Endothelial cell of umbilical vein (primary cell): ENCODE measurements at regions not wholly inside any gene's neighbourhood (a gene's known extent, or its start where the extent isn't known, plus 50 kb on each side); places are given as distances from the start of the nearest gene placed in this dataset.

ENCODE experiments used
- BruUV-seq: library from RNA; stranded (reverse); fragments of 400-500 nt; replicated peaks from 2 replicates; lab custom pipeline; 2021; lab: Mats Ljungman, UMichigan
- CTCF ChIA-PET: fragments of 300-600, 350-600 bp; sonication (Branson Sonifier 250); formaldehyde crosslinking; loops from one replicate; lab custom pipeline; 2021; ENCODE audit warnings: antibody characterized with exemption, inconsistent platforms; lab: Charles Lee
- POLR2A ChIA-PET: fragments of 300-600, 350-600 bp; sonication (Branson Sonifier 250); formaldehyde crosslinking; loops from one replicate; lab custom pipeline; 2021; ENCODE audit warnings: antibody characterized with exemption, inconsistent platforms; lab: Charles Lee
- DNase-seq: peaks from one replicate; pipeline ENCODE4 v3.0.0-alpha.2; 2011; ENCODE audit warnings: low read depth, low spot score
- FAIRE-seq: peaks from 2 replicates; lab custom pipeline; 2011; peaks lifted over from hg19 to GRCh38; lab: Jason Lieb, UNC
- H2AFZ ChIP-seq: 2 replicates; pipeline ENCODE4 v1.6.0; 2012; ENCODE audit warnings: low read depth, low read length, control low read depth, inconsistent platforms
- H3K27ac ChIP-seq: 2 replicates; pipeline ENCODE4 v1.5.1; 2011; ENCODE audit warnings: low read depth, mild to moderate bottlenecking, control low read depth, low read length, moderate library complexity; ENCODE audit not compliant: insufficient read depth
- H3K27me3 ChIP-seq, 2 experiments: 2 replicates each; pipeline versions ENCODE4 v1.6.0 to v1.6.1; 2011; ENCODE audit warnings: low read length in 2 of 2, mixed read lengths in 1 of 2; ENCODE audit not compliant: control insufficient read depth in 2 of 2, insufficient read depth in 2 of 2
- H3K36me3 ChIP-seq, 2 experiments: 2 replicates in 1 of 2; 3 replicates in 1 of 2; pipeline ENCODE4 v1.5.1; 2011; ENCODE audit warnings: low read length in 2 of 2, mild to moderate bottlenecking in 1 of 2, moderate library complexity in 1 of 2; ENCODE audit not compliant: control insufficient read depth in 2 of 2, insufficient read depth in 2 of 2; ENCODE audit errors: extremely low read depth in 1 of 2
- H3K4me1 ChIP-seq: 3 replicates; pipeline ENCODE4 v1.5.1; 2011; ENCODE audit warnings: mild to moderate bottlenecking, low read length; ENCODE audit not compliant: control insufficient read depth, insufficient read depth; ENCODE audit errors: extremely low read depth
- H3K4me2 ChIP-seq: 2 replicates; pipeline ENCODE4 v1.6.1; 2011; ENCODE audit warnings: low read length, control low read depth, mixed read lengths; ENCODE audit not compliant: insufficient read depth
- H3K4me3 ChIP-seq, 3 experiments: fragments of 200-600 bp in 1 of 3; sonication (generic), shearing (Covaris generic) in 1 of 3; replicated peaks in 1 of 3; 2 replicates each; pipeline ENCODE4 v1.5.1; 2011 to 2016; ENCODE audit warnings: control low read depth in 3 of 3, low read length in 3 of 3, mild to moderate bottlenecking in 2 of 3, inconsistent platforms in 1 of 3, low read depth in 1 of 3, moderate library complexity in 1 of 3; ENCODE audit not compliant: insufficient read depth in 1 of 3
- H3K79me2 ChIP-seq: 2 replicates; pipeline ENCODE4 v1.6.0; 2012; ENCODE audit warnings: low read length, inconsistent platforms; ENCODE audit not compliant: control insufficient read depth, insufficient read depth
- H3K9ac ChIP-seq: replicated peaks from 2 replicates; pipeline ENCODE3; 2011; ENCODE audit warnings: low read length, control low read depth; ENCODE audit not compliant: insufficient read depth; ENCODE audit errors: extremely low read depth
- H3K9me1 ChIP-seq: replicated peaks from 3 replicates; pipeline ENCODE4 v1.6.0; 2011; ENCODE audit warnings: mild to moderate bottlenecking, low read length; ENCODE audit not compliant: control insufficient read depth, insufficient read depth; ENCODE audit errors: extremely low read depth
- H3K9me3 ChIP-seq: replicated peaks from 2 replicates; pipeline ENCODE4 v1.5.1; 2012; ENCODE audit warnings: low read length, inconsistent platforms; ENCODE audit not compliant: control insufficient read depth, insufficient read depth
- H4K20me1 ChIP-seq: replicated peaks from 2 replicates; pipeline ENCODE3; 2011; ENCODE audit warnings: mild to moderate bottlenecking, low read length; ENCODE audit not compliant: control insufficient read depth, insufficient read depth; ENCODE audit errors: extremely low read depth
- CTCF ChIP-seq, 2 donors: IDR thresholded peaks; 1 replicate in 1 of 2; 2 replicates in 1 of 2; pipeline ENCODE4 v1.5.1; 2011; ENCODE audit warnings: low read length in 2 of 2, mild to moderate bottlenecking in 2 of 2, moderate library complexity in 2 of 2, control low read depth in 1 of 2, inconsistent platforms in 1 of 2, low read depth in 1 of 2; ENCODE audit not compliant: insufficient read depth in 1 of 2; ENCODE audit errors: extremely low read depth in 1 of 2
- EZH2 ChIP-seq: IDR thresholded peaks from 2 replicates; pipeline ENCODE4 v1.6.1; 2012; ENCODE audit warnings: borderline replicate concordance, low read depth, mild to moderate bottlenecking, moderate library complexity, low read length, inconsistent platforms; ENCODE audit not compliant: severe bottlenecking
- FOS ChIP-seq: IDR thresholded peaks from 2 replicates; pipeline ENCODE4 v1.6.1; 2011; ENCODE audit warnings: mild to moderate bottlenecking, low read length, moderate library complexity, borderline replicate concordance; ENCODE audit not compliant: insufficient read depth
- GATA2 ChIP-seq: IDR thresholded peaks from 2 replicates; pipeline ENCODE4 v1.7.0; 2011; ENCODE audit warnings: low read depth, mild to moderate bottlenecking, moderate library complexity, mixed read lengths, low read length; ENCODE audit not compliant: insufficient read length, insufficient read depth
- JUN ChIP-seq: IDR thresholded peaks from 2 replicates; pipeline ENCODE4 v1.6.1; 2011; ENCODE audit warnings: borderline replicate concordance, low read depth; ENCODE audit not compliant: insufficient read length, insufficient read depth
- MYC ChIP-seq: IDR thresholded peaks from one replicate; pipeline ENCODE4 v1.6.1; 2011; ENCODE audit warnings: mild to moderate bottlenecking, low read depth, low read length
- POLR2A ChIP-seq: IDR thresholded peaks from 2 replicates; pipeline ENCODE4 v1.6.1; 2012; ENCODE audit warnings: low read depth, mild to moderate bottlenecking, control low read depth, low read length
- POLR2AphosphoS5 ChIP-seq: IDR thresholded peaks from 2 replicates; pipeline ENCODE4 v1.6.1; 2012; ENCODE audit warnings: low read depth, mild to moderate bottlenecking, control low read depth, low read length, moderate library complexity; ENCODE audit not compliant: insufficient read depth
- dilution Hi-C: fragments of 300-500 bp; cut with MboI; formaldehyde crosslinking; loops from one replicate; pipeline ENCODE4 v1.15.0; 2019; ENCODE audit warnings: low sequenced_read_pairs; ENCODE audit not compliant: extremely low pct_ligation_motif_present
- intact Hi-C: fragments of 100-400 bp; cut with micrococcal nuclease; formaldehyde crosslinking; loops from one replicate; pipeline ENCODE4 v1.10.0; 2022
- TF ChIP-seq, protein P1 (sequence below): IDR thresholded peaks from 2 replicates; pipeline ENCODE4 v1.6.1; 2011; ENCODE audit not compliant: insufficient read depth, insufficient read length

DNA sequence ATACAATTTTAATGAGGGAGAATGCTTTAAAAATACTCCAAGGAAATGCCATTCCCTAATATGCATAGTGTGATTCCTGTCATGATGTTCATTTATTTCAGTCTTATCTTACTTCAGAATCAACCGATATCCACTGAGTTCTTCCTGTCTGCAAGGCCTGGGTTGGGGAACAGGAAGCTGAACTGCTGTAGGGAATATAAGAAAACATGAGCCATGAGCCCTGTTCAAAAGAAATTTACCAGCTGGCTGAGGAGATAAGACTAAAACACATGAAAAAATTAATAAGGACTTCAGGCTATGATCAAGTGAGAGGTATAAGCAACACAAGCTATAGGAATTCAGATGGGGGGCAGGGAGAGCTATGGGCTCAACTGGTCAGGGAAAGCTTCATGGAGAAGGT, 184.7 kb downstream of the PLPP4 start:
- H3K4me2 ChIP-seq, result peak overlapping the region; percentile 60
- dilution Hi-C loops (no loop called here), intact Hi-C loops (loop anchor here (1.0 to 2.0 kb wide), 6 partner anchors 9 to 219 kb away; partner anchors contain the start of gene WDR11)
- ChIA-PET POLR2A (interaction anchor here (0.7 to 1.1 kb wide), 3 partner anchors 10 to 93 kb away, joined by 4 to 8 read pairs (median 7); no protein-coding TSS in a partner anchor), CTCF (interaction anchor here (0.7 to 4.0 kb wide), 17 partner anchors 10 to 420 kb away, joined by 3 to 17 read pairs (median 4); no protein-coding TSS in a partner anchor)
- H3K9me1 ChIP-seq, result no peaks in the 10 kb centered on the region
- H3K4me3 ChIP-seq, result no peak overlapping the region
- TF ChIP-seq MYC, result no peak
- TF ChIP-seq FOS, result peak; percentile 85
- TF ChIP-seq POLR2AphosphoS5, result peak; percentile 98
- peak; percentile 81 for TF ChIP-seq JUN
- peak; percentile 100 for TF ChIP-seq GATA2
- TF ChIP-seq EZH2, result no peak
- TF ChIP-seq CTCF (IDR thresholded peaks at IDR 0.05; ENCODE audit: extremely low read depth in 1 of 2, insufficient read depth in 1 of 2, low read depth in 1 of 2, low read length in 2 of 2), result no peak
- peak; percentile 88 for TF ChIP-seq POLR2A
- TF ChIP-seq, protein P1, sequence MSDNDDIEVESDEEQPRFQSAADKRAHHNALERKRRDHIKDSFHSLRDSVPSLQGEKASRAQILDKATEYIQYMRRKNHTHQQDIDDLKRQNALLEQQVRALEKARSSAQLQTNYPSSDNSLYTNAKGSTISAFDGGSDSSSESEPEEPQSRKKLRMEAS, result no peak
- H3K27ac ChIP-seq, result peak overlapping the region; percentile 81
- H3K36me3 ChIP-seq, result no peaks in the 10 kb centered on the region
- no peaks in the 10 kb centered on the region for H3K9me3 ChIP-seq
- no peaks in the 10 kb centered on the region for H4K20me1 ChIP-seq
- DNase-seq (peak; percentile 97), FAIRE-seq (peak; percentile 96)
- peaks cover 33% of the 10 kb centered on the region for H3K4me1 ChIP-seq
- BruUV-seq, result no TSS peak
- H3K79me2 ChIP-seq, result no peaks in the 10 kb centered on the region
- no peak overlapping the region for H2AFZ ChIP-seq
- H3K27me3 ChIP-seq, result no peaks in the 10 kb centered on the region
- H3K9ac ChIP-seq, result peak overlapping the region; percentile 21
